Endodermal cell (in vitro differentiated cells): ENCODE measurements at regions not wholly inside any gene's neighbourhood (a gene's known extent, or its start where the extent isn't known, plus 50 kb on each side); places are given as distances from the start of the nearest gene placed in this dataset.
"Not testable (repeated sequence)": the region's sequence is repeated elsewhere in the genome, so short reads cannot be mapped to it uniquely, and the experiment has no call there.

Source experiments
- DNase-seq: peaks from one replicate; pipeline ENCODE4 v3.0.0-alpha.2; 2017
- H3K27ac ChIP-seq: 2 replicates; pipeline ENCODE4 v1.5.1; 2013; ENCODE audit warnings: mild to moderate bottlenecking, low read depth, low read length, moderate library complexity
- H3K27me3 ChIP-seq: 2 replicates; pipeline ENCODE4 v1.6.1; 2013; ENCODE audit warnings: mild to moderate bottlenecking, low read length, moderate library complexity; ENCODE audit not compliant: insufficient read depth, control insufficient read depth, poor library complexity, severe bottlenecking
- H3K36me3 ChIP-seq: 2 replicates; pipeline ENCODE4 v1.7.0; 2013; ENCODE audit warnings: mild to moderate bottlenecking, low read length, moderate library complexity; ENCODE audit not compliant: control insufficient read depth, insufficient read depth
- H3K4me1 ChIP-seq: one replicate; pipeline ENCODE4 v1.7.0; 2013; ENCODE audit warnings: low read length; ENCODE audit not compliant: control insufficient read depth, insufficient read depth
- H3K4me3 ChIP-seq: 2 replicates; pipeline ENCODE4 v1.5.1; 2013; ENCODE audit warnings: mild to moderate bottlenecking, low read length, moderate library complexity
- H3K9ac ChIP-seq: 2 replicates; pipeline ENCODE4 v1.6.1; 2013; ENCODE audit warnings: mild to moderate bottlenecking, low read length, moderate library complexity; ENCODE audit not compliant: poor library complexity, severe bottlenecking; ENCODE audit errors: extremely low read depth
- H3K9me3 ChIP-seq: 2 replicates; pipeline ENCODE4 v1.6.1; 2013; ENCODE audit warnings: mild to moderate bottlenecking, low read length, moderate library complexity; ENCODE audit not compliant: control insufficient read depth
- H3K27ac Mint-ChIP-seq: 2 replicates; pipeline ENCODE4 v1.8.0; 2020; ENCODE audit warnings: mixed read lengths
- H3K27me3 Mint-ChIP-seq: 2 replicates; pipeline ENCODE4 v1.8.0; 2021; ENCODE audit warnings: mild to moderate bottlenecking, mixed read lengths; ENCODE audit not compliant: insufficient read depth
- H3K36me3 Mint-ChIP-seq: 2 replicates; pipeline ENCODE4 v1.8.0; 2020; ENCODE audit warnings: low read depth, mixed read lengths
- H3K4me1 Mint-ChIP-seq: 2 replicates; pipeline ENCODE4 v1.8.0; 2020; ENCODE audit warnings: mixed read lengths
- H3K4me3 Mint-ChIP-seq: 2 replicates; pipeline ENCODE4 v1.8.0; 2020; ENCODE audit warnings: mild to moderate bottlenecking, moderate library complexity, mixed read lengths
- H3K9me3 Mint-ChIP-seq: 2 replicates; pipeline ENCODE4 v1.8.0; 2020; ENCODE audit warnings: mild to moderate bottlenecking, mixed read lengths
- CTCF ChIP-seq: fragments of 200-600 bp; sonication (generic); conservative IDR thresholded peaks from 2 replicates; pipeline ENCODE4 v1.5.0; 2021; ENCODE audit warnings: antibody characterized with exemption, mild to moderate bottlenecking
- WGBS, 2 experiments: methylation state at CpG; one replicate each; pipeline versions ENCODE4 v1.1.5 to v1.1.7; 2013; ENCODE audit warnings: missing lambda C conversion rate in 2 of 2, mixed read lengths in 1 of 2; ENCODE audit not compliant: insufficient coverage in 1 of 2, insufficient read length in 1 of 2; 5-methylcytosine and 5-hydroxymethylcytosine counted together

- Histone ChIP-seq H3K4me1 (no peaks in the 10 kb centered on the region), H3K36me3 (no peaks in the 10 kb centered on the region), H3K27me3 (no peaks in the 10 kb centered on the region), H3K27ac (no peak overlapping the region), H3K9me3 (no peaks in the 10 kb centered on the region), H3K4me3 (no peak overlapping the region), H3K9ac (no peak overlapping the region)
- DNase-seq = no peak
- WGBS, 2 experiments = 63 to 76% methylated on average over 3 of the region's 3 CpGs
- peaks cover 9% of the 10 kb centered on the region for H3K9me3 Mint-ChIP-seq
- H3K4me3 Mint-ChIP-seq = no peak overlapping the region
- no peaks in the 10 kb centered on the region for H3K4me1 Mint-ChIP-seq
- H3K36me3 Mint-ChIP-seq = peaks cover 2% of the 10 kb centered on the region
- H3K27ac Mint-ChIP-seq = no peak overlapping the region
- peaks cover 4% of the 10 kb centered on the region for H3K27me3 Mint-ChIP-seq
- no peak for TF ChIP-seq CTCF
Measured at GRCh38 chr7:149334930-149335329, 72.9 kb downstream of the ZNF783 start.

GRCh38 chr7:149348758-149349369 lies 86.9 kb downstream of the ZNF783 start:
- Mint-ChIP-seq H3K27me3 (peaks cover 9% of the 10 kb centered on the region), H3K4me3 (no peak overlapping the region), H3K36me3 (no peaks in the 10 kb centered on the region), H3K9me3 (peaks cover 62% of the 10 kb centered on the region), H3K4me1 (no peaks in the 10 kb centered on the region), H3K27ac (no peak overlapping the region)
- H3K27ac ChIP-seq = no peak overlapping the region
- no peak overlapping the region for H3K4me3 ChIP-seq
- peaks cover 44% of the 10 kb centered on the region for H3K9me3 ChIP-seq
- no peaks in the 10 kb centered on the region for H3K27me3 ChIP-seq
- no peak for DNase-seq
- no peaks in the 10 kb centered on the region for H3K4me1 ChIP-seq
- H3K9ac ChIP-seq = no peak overlapping the region
- TF ChIP-seq CTCF = no peak
- no peaks in the 10 kb centered on the region for H3K36me3 ChIP-seq
- 62 to 70% methylated on average over 3 of the region's 3 CpGs for WGBS, 2 experiments

GRCh38 chr7:149353739-149354504 lies 91.9 kb downstream of the ZNF783 start:
- H3K36me3 Mint-ChIP-seq = no peaks in the 10 kb centered on the region
- H3K27me3 Mint-ChIP-seq = peaks cover 5% of the 10 kb centered on the region
- no peak for DNase-seq
- H3K27ac Mint-ChIP-seq = no peak overlapping the region
- TF ChIP-seq CTCF = no peak
- Histone ChIP-seq H3K27me3 (no peaks in the 10 kb centered on the region), H3K9me3 (peaks cover 15% of the 10 kb centered on the region), H3K9ac (no peak overlapping the region), H3K4me1 (no peaks in the 10 kb centered on the region), H3K27ac (no peak overlapping the region), H3K4me3 (no peak overlapping the region), H3K36me3 (no peaks in the 10 kb centered on the region)
- peaks cover 22% of the 10 kb centered on the region for H3K9me3 Mint-ChIP-seq
- 80 to 88% methylated on average over 6 of the region's 6 CpGs for WGBS, 2 experiments
- H3K4me1 Mint-ChIP-seq = no peaks in the 10 kb centered on the region
- H3K4me3 Mint-ChIP-seq = no peak overlapping the region

- not testable (repeated sequence) for H3K4me1 ChIP-seq, H3K9ac ChIP-seq, DNase-seq, H3K4me3 ChIP-seq, H3K36me3 Mint-ChIP-seq, H3K27ac Mint-ChIP-seq, H3K4me1 Mint-ChIP-seq, H3K27me3 ChIP-seq, H3K9me3 ChIP-seq, H3K27me3 Mint-ChIP-seq, H3K36me3 ChIP-seq, H3K27ac ChIP-seq, H3K4me3 Mint-ChIP-seq
- WGBS, 2 experiments = 89% methylated on average over 11 of the region's 11 CpGs
- peaks cover 12% of the 10 kb centered on the region for H3K9me3 Mint-ChIP-seq
Measured at GRCh38 chr7:149355035-149355389, 93.0 kb downstream of the ZNF783 start.
